Activated B cell treated with CpG ODN at 0.5 μM for 24 hours (primary cell): ENCODE measurements at regions not wholly inside any gene's neighbourhood (a gene's known extent, or its start where the extent isn't known, plus 50 kb on each side); places are given as distances from the start of the nearest gene placed in this dataset.

Experiments
- ATAC-seq: fragments of 200-7000 bp; cut with Tn5 transposase; one replicate; pipeline ENCODE4 v1.10.0; 2021; ENCODE audit warnings: low read depth, mild to moderate bottlenecking, moderate library complexity
- CTCF ChIA-PET: fragments of 350-600 bp; sonication (Branson Sonifier 250); formaldehyde crosslinking; loops from one replicate; lab custom pipeline; 2021; ENCODE audit warnings: antibody characterized with exemption; lab: Charles Lee
- POLR2A ChIA-PET: fragments of 350-600 bp; sonication (Branson Sonifier 250); formaldehyde crosslinking; loops from one replicate; lab custom pipeline; 2021; ENCODE audit warnings: antibody characterized with exemption; lab: Charles Lee
- DNase-seq: peaks from one replicate; pipeline ENCODE4 v3.0.0; 2022
- H3K27ac Mint-ChIP-seq: one replicate; pipeline ENCODE4 v1.8.0; 2020; ENCODE audit warnings: mixed read lengths
- H3K27me3 Mint-ChIP-seq: one replicate; pipeline ENCODE4 v1.8.0; 2021; ENCODE audit warnings: mixed read lengths
- H3K36me3 Mint-ChIP-seq: one replicate; pipeline ENCODE4 v1.8.0; 2021; ENCODE audit warnings: low read depth, mixed read lengths
- H3K4me1 Mint-ChIP-seq: one replicate; pipeline ENCODE4 v1.8.0; 2021; ENCODE audit warnings: mixed read lengths
- H3K4me3 Mint-ChIP-seq: one replicate; pipeline ENCODE4 v1.8.0; 2020; ENCODE audit warnings: mild to moderate bottlenecking, mixed read lengths
- H3K9me3 Mint-ChIP-seq: one replicate; pipeline ENCODE4 v1.8.0; 2020; ENCODE audit warnings: mixed read lengths
- intact Hi-C: fragments of 100-400 bp; cut with micrococcal nuclease; formaldehyde crosslinking; loops from one replicate; pipeline ENCODE4 v1.15.1; 2024
- TF ChIP-seq, protein P1 (sequence below): fragments of 200-600 bp; IDR thresholded peaks from one replicate; pipeline ENCODE4 v1.8.0; 2022; ENCODE audit warnings: antibody characterized with exemption, mild to moderate bottlenecking

DNA sequence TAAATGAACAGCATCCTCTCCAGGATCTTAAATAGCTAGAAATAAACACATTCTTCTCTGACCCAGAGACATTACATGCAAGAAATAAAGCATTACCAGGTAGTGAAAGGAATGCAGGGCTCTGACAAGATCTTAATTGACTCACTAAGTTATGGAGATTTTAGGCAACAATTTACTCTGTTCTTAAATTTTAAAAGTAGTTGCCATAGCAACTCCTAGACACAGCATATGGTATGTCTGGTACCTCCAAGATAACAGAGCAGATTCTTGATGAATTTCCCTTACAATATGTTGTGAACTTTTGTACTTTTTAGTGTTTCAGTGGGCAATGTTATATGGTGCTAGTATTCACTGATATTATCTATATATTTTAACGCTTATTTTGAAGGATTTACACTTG lies 76.7 kb upstream of the G2E3 start:
- Mint-ChIP-seq H3K4me3 (no peak overlapping the region), H3K9me3 (no peaks in the 10 kb centered on the region), H3K36me3 (no peaks in the 10 kb centered on the region), H3K27ac (no peak overlapping the region), H3K27me3 (peaks cover 3% of the 10 kb centered on the region), H3K4me1 (no peaks in the 10 kb centered on the region)
- ATAC-seq (no peak), DNase-seq (no peak)
- POLR2A ChIA-PET: no interaction called here
- CTCF ChIA-PET: no interaction called here
- TF ChIP-seq, protein P1, sequence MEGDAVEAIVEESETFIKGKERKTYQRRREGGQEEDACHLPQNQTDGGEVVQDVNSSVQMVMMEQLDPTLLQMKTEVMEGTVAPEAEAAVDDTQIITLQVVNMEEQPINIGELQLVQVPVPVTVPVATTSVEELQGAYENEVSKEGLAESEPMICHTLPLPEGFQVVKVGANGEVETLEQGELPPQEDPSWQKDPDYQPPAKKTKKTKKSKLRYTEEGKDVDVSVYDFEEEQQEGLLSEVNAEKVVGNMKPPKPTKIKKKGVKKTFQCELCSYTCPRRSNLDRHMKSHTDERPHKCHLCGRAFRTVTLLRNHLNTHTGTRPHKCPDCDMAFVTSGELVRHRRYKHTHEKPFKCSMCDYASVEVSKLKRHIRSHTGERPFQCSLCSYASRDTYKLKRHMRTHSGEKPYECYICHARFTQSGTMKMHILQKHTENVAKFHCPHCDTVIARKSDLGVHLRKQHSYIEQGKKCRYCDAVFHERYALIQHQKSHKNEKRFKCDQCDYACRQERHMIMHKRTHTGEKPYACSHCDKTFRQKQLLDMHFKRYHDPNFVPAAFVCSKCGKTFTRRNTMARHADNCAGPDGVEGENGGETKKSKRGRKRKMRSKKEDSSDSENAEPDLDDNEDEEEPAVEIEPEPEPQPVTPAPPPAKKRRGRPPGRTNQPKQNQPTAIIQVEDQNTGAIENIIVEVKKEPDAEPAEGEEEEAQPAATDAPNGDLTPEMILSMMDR: no peak
- intact Hi-C loops: no loop called here

DNA sequence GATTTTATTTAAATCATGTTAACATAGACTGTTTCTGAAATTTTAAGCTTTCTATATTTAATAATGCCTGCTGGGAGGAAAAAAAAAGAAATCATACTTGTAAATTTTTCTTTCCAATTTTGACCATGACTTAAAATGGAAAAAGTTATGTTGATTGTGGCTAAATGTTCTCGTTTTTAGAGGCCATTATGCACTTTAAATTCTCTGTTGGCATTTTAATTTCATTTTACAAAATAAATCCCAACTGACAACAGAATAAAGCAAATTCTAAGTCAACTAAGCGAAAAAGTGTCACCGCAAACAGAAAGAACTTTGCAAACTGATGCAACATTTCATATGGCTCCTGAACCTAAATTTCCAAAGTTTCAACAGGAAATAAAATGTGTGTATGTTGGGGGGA lies 74.8 kb upstream of the G2E3 start:
- DNase-seq (no peak), ATAC-seq (no peak)
- ChIA-PET CTCF (no interaction called here), POLR2A (no interaction called here)
- H3K9me3 Mint-ChIP-seq: no peaks in the 10 kb centered on the region
- no peak overlapping the region for H3K27ac Mint-ChIP-seq
- intact Hi-C loops: no loop called here
- TF ChIP-seq, protein P1: no peak
- H3K27me3 Mint-ChIP-seq: peaks cover 5% of the 10 kb centered on the region
- H3K36me3 Mint-ChIP-seq: no peaks in the 10 kb centered on the region
- H3K4me1 Mint-ChIP-seq: no peaks in the 10 kb centered on the region
- H3K4me3 Mint-ChIP-seq: no peak overlapping the region

DNA sequence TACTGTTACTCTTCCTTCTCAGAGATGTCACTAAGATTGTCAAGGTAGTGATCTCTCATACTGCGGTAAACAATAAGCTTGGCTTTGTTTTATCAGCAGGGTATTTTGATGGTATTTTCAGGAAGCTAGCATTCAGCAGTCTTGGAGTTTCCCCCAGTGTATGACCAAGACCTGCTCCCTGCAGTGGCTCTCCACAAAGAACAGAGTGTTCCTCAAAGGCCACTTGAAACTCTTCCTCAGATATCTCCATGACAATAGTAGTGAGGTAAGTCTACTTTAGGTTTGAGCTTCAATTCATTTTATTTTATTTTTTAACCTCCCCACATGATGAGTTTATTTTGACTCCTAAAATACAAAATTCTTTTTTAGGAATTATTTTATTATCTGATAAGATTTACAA lies 74.0 kb upstream of the G2E3 start:
- Mint-ChIP-seq H3K27me3 (peaks cover 5% of the 10 kb centered on the region), H3K9me3 (no peaks in the 10 kb centered on the region), H3K4me3 (no peak overlapping the region), H3K4me1 (no peaks in the 10 kb centered on the region), H3K36me3 (no peaks in the 10 kb centered on the region), H3K27ac (no peak overlapping the region)
- POLR2A ChIA-PET: no interaction called here
- ATAC-seq (no peak), DNase-seq (no peak)
- TF ChIP-seq, protein P1: no peak
- intact Hi-C loops: no loop called here
- CTCF ChIA-PET: no interaction called here

DNA sequence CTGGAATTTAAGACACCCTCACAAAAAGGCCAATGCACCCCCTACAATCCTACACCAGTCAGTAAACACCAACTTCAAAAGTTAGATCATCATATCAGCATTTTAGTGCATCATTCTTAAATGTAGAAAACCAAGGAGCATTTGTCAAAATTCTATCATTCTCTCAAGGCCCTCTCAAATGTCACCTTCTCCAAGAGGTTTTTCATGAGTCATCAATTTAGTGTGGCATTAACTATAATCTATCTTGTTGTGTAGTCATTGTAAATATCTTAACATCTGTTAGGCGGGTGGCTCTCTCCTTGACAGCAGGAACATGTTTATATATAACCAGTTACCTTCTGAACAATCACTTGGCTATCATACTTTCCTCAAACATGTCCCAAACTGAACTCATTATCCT lies 62.1 kb upstream of the G2E3 start:
- ATAC-seq: no peak
- H3K36me3 Mint-ChIP-seq: no peaks in the 10 kb centered on the region
- peaks cover 8% of the 10 kb centered on the region for H3K27me3 Mint-ChIP-seq
- H3K27ac Mint-ChIP-seq: no peak overlapping the region
- no peak overlapping the region for H3K4me3 Mint-ChIP-seq
- no peak for DNase-seq
- ChIA-PET CTCF (no interaction called here), POLR2A (no interaction called here)
- no peaks in the 10 kb centered on the region for H3K9me3 Mint-ChIP-seq
- TF ChIP-seq, protein P1: no peak
- H3K4me1 Mint-ChIP-seq: no peaks in the 10 kb centered on the region
- intact Hi-C loops: no loop called here

DNA sequence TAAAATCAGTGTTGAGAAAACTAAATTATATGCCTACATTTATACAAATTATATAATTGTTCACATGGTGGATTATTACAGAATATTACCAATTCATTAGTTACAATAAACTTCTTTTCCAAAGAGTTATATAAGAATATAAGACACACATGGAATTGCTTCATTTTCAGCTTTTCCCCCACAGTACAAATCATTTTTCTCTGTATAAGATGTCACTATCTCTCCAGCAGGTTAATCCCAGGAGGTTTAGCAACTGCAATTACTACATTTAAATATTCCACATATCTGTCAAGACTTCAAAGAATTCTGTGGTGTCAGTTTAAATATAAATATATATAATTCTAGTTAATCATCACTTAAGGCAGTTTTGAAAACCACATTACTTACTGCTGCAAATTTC lies 59.6 kb upstream of the G2E3 start:
- ChIA-PET POLR2A (no interaction called here), CTCF (no interaction called here)
- Mint-ChIP-seq H3K4me1 (no peaks in the 10 kb centered on the region), H3K27me3 (peaks cover 9% of the 10 kb centered on the region), H3K36me3 (no peaks in the 10 kb centered on the region), H3K27ac (no peak overlapping the region), H3K4me3 (no peak overlapping the region), H3K9me3 (no peaks in the 10 kb centered on the region)
- ATAC-seq (no peak), DNase-seq (no peak)
- intact Hi-C loops: no loop called here
- TF ChIP-seq, protein P1: no peak
